Amniotic stem cell (primary cell): ENCODE measurements at regions not wholly inside any gene's neighbourhood (a gene's known extent, or its start where the extent isn't known, plus 50 kb on each side); places are given as distances from the start of the nearest gene placed in this dataset.
"Not testable (repeated sequence)": the region's sequence is repeated elsewhere in the genome, so short reads cannot be mapped to it uniquely, and the experiment has no call there.

ENCODE experiments used
- DNase-seq: peaks from one replicate; lab custom pipeline; 2025; lab: John Stamatoyannopoulos, UW

- no peak for DNase-seq
Measured at GRCh38 chr13:81283062-81283461, 942.1 kb upstream of the SPRY2 start.

- no peak for DNase-seq
Measured at GRCh38 chr13:81275666-81276258, 934.8 kb upstream of the SPRY2 start.

GRCh38 chr13:81247711-81248110 lies 906.8 kb upstream of the SPRY2 start:
- DNase-seq: no peak

DNA sequence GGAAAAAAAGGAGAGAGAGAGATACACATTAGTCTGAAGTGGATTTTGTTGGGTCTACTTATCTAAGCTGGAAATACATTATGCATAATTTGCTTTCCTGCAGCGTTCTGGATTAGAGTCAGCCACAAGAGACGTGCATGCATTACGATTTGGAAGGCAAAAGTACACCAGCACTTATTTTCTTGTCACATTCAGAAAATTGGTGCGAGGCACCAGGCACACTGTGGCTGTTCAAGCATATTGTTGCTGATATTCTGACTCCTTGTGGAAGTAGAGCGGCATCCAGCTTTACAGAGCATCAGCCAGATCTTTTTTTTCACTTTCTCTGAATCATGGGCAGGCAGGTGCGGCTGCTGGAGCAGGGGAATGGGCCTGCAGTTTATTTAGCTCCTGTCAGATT lies 905.6 kb upstream of the SPRY2 start:
- no peak for DNase-seq

GRCh38 chr13:81244011-81244410 lies 903.1 kb upstream of the SPRY2 start:
- DNase-seq: no peak

GRCh38 chr13:81230386-81230785 lies 889.5 kb upstream of the SPRY2 start:
- no peak for DNase-seq

DNA sequence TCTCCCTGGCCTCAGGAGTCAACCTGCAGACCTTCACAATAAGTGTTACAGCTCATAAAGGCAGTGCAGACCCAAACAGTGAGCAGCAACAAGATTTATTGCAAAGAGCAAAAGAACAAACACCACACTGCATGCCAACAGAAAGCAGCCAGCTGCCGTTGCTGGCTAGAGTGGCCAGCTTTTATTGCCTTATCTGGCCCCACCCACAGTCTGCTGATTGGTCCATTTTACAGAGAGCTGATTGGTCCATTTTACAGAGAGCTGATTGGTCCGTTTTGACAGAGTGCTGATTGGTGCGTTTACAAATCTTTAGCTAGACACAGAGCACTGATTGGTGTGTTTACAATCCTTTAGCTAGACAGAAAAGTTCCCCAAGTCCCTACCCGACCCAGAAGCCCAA lies 885.9 kb upstream of the SPRY2 start:
- DNase-seq: not testable (repeated sequence)

DNA sequence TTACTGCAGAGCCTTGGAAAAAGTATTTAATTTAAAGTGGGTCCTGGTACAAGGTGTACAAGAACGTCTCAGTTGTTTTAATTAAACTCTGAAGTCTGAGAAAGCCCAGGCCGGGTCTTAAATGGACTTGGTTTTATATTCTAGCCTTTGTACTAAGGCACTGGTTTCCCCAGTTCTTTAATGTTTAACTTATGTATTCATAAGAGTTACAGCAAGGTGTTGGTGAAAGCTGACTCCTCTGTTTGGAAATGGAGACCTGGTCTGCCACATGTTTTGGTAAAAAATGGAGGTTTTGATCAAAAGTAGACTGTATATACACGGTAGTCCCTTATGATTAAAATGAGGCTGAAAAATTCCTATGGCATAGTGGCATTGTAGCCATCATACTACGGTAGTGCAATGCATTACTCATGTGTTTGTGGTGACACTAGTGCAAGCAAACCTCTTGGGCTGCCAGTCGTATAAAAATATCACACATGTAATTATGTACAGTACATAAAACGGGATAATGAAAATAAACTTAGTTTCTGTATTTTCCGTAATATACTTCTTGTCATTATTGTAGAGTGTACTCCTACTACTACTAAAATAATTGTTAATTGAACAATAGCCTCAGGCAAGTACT lies 883.4 kb upstream of the SPRY2 start:
- no peak for DNase-seq

DNA sequence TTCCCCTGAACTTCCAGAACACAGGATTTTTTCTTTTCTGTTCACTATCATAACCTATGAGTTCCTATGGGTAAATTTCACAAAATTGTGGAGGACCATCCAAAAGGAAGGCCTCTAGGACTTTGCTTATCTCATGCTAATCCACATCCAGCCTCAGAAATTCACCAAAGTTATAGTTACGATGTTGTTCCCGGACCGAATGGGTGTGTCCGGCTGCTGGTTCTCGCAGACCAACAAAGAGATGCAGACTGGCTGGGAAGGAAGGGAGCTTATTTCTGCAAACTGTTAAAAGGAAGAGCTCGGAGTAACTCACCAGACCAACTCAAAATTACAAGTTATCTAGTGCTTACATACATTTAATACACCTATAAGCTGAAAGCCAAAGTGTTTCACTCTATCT lies 882.9 kb upstream of the SPRY2 start:
- no peak for DNase-seq

DNA sequence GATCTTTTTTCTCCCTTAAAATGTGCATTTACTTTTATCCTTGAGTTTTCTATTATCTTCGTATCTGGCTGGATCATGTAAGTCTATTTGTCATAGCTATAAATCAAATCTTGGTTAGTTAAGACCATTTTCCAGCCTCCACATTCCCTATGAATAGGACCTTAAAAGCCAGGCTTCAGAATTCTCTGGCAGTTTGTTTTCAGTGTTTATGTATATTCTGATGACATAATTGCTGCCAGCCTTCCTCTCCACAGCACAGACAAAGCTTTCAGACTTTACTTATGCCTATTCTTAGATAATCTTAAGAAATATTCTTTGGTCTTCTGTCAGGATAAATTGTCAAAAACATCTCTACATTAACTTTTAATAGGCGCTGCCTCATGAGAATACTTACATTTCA lies 870.8 kb upstream of the SPRY2 start:
- no peak for DNase-seq

DNA sequence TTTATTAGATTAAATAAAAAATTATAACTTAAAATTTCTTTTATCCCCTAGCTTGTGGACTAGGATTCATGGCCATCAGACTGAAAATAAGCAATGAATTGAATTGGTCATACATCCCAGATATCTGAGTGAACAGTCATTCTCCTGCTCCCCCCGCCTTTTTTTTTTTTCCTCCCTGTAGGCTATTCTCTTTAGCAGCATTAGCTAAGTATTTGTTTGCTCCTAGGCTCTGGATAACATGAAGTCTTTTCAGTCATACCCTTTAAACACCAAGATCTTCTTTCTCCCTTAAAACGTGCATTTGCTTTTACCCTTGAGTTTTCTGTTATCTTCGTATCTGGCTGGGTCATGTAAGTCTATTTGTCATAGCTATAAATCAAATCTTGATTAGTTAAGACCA lies 866.7 kb upstream of the SPRY2 start:
- DNase-seq: no peak

DNA sequence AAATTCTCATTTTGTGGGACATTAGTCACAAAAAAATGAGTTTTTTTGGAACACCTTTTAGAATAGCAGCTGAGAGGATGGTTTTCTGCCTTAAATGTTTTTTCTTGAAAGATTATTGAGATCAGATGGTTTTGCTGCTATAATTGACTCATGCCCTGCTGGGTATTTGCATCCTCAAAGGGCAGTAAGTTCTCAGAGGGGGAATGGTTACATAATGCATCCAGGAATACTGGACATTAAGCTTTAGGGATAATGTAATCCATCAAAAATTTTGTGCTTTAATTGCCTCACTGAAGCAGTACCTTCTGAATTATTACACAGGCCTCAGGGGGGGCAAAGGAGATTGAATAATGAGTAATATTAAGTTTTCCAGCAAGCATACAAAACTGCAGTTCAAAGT lies 866.3 kb upstream of the SPRY2 start:
- DNase-seq: no peak

DNA sequence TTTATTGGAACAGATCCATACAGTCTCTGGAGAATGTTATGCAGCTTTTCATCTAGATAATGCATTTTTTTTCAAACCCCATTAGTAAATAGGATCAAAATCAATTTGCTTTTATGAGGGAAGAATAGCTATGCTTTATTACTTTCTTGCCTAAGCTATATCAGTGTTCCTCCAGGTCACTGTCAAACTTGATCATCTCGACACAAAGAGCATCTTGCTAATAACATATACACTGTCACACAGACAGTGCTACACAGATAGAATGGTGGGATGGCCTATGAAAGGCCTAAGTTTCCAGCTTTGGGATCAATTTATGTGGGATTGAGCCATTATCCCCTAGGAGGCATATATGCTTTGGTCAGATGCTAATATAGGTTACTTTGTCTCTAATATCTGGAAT lies 862.9 kb upstream of the SPRY2 start:
- no peak for DNase-seq

GRCh38 chr13:81199956-81200355 lies 859.0 kb upstream of the SPRY2 start:
- no peak for DNase-seq

DNA sequence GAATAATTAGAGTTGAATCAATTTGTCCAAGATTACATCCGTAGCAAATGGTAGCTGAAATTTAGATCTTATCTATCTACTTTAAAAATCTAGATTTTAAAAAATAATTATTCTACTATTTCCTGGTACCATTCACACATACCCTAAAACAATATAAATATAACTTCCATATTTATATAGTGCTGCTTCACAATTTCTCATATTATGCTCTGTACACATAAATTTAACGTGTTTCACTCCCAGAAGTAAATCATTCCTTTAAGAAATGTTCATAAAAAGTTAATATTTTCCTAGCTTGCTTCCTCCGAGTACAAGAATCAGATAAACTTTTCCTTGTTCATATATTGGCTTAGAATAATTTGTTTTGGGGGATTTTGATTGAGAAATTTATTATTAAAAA lies 857.0 kb upstream of the SPRY2 start:
- no peak for DNase-seq

DNA sequence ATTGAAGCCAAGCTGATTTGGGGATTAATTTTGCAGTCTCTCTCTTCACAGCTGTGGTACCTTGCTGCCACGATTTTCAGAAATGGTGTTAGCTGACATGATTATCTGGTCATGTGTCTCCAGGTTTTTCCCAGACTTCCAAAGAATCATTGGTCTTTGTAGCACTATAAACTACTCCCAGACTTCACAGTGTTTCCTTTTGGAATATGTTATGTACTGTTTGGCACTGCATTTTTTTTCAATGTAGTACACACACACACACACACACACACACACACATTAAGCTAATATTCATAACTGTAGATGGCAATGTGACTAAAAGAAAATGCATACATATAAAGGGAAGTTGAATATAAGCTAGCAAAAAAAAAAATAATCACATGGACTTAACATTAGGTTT lies 856.6 kb upstream of the SPRY2 start:
- DNase-seq: no peak

- no peak for DNase-seq
Measured at GRCh38 chr13:81194362-81194761, 853.4 kb upstream of the SPRY2 start.

DNA sequence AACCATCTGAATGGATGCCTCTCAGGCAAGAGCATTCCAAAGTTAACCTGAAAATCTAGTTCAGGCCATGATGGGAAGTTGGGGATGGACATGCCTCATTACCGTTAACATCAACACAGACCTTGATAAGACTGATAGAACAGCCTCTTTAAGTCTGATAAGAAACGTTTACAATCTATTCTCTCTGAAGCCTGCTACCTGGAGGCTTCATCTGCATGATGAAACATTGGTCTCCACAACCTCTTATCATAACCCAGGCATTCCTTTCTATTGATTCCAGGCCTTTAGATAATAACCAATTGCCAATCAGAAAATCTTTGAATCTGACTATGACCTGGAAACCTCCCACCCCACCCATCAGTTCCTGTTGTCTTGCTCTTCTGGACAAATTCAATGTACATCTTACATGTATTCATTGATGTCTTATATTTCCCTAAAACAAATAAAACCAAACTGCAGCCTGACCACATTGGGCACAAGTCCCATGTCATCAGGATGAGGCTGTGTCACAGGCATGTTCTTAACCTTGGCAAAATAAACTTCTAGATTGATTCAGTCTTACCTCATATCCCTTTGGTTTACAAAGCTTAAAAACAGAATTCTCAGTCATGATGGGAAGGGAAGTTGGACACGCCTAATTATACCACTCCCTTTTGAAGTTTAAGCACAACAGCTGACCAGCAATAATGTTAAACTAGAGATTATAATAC lies 843.8 kb upstream of the SPRY2 start:
- DNase-seq: no peak

DNA sequence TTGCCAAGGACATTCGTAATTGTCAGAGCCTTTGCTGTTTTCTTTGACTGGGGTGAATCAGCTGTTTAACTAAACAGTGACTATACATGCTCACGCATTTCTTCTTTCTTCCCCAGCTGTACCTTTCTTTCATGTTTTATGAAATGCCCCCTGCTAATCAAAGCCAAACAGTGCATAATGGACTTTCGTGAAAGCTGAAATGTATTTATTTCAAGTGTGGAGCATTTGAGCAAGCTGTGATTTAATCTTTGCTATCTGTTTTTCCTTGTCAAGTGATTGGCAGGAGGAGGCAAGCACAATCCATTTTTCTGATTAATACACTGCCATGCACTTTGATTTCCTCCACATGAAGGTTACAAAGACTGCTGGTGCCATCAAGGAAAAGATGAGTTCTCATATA lies 831.7 kb upstream of the SPRY2 start:
- no peak for DNase-seq

DNA sequence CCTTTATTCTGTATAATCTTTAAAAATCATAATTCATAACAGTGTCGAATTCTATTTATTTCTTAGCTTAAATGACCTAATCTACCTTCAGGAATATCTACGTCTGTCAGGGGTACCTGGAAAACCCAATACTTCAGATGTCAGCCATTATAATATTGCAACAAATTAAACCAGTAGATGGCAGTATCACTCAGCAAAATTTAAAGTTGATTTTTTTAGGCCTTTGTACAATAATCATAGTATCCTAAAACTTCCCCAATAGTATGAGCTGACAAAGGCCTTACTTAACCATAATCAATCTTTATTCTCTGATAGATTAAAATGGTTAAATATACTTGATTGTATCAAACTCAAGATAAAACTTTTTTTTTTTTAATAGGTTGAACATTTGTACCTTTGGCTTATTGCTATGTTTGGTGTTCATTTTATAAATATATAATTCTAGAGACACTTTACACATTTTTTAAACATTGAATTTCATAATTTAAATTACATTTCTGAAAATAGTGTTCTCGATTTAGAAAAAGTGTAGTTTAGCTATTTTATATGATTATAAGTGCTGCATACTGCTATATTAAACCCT lies 830.2 kb upstream of the SPRY2 start:
- DNase-seq: no peak

DNA sequence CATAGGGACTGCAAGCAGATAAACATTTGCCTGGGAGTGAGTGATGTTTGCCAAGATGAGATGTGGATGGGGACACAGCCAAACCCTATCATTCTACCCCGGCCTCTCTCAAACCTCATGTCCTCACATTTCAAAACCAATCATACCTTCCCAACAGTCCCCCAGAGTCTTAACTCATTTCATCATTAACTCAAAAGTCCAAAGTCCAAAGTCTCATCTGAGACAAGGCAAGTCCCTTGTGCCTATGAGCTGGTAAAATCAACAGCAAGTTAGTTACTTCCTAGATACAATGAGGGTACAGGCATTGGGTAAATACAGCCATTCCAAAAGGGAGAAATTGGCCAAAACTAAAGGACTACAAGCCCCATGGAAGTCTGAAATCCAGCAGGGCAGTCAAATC lies 822.9 kb upstream of the SPRY2 start:
- not testable (repeated sequence) for DNase-seq

DNA sequence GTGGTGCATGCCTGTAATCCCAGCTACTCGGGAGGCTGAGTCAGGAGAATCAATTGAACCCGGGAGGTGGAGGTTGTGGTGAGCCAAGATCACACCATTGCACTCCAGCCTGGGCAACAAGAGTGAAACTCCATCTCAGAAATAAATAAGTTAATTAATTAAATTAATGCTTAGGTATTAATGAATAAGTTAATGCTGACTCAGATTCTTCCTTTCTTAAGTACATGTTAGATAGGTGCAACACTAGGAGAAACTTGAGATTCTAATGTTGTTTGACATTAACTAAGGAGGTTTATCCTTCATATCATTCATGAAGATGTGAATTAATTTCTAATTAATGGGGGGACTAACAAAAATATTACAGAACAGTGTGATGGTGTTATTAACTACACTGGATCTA lies 812.6 kb upstream of the SPRY2 start:
- DNase-seq: no peak

- no peak for DNase-seq
Measured at GRCh38 chr13:81148822-81149221, 807.9 kb upstream of the SPRY2 start.
